Esophagus muscularis mucosa (tissue), 4 donors: ENCODE measurements at regions not wholly inside any gene's neighbourhood (a gene's known extent, or its start where the extent isn't known, plus 50 kb on each side); places are given as distances from the start of the nearest gene placed in this dataset.

Source experiments
- DNase-seq: peaks from one replicate; pipeline ENCODE4 v3.0.0-alpha.2; 2017; ENCODE audit errors: extremely low spot score
- H3K27ac ChIP-seq, 4 donors: fragments of 200-600 bp; sonication (generic); replicated peaks in 1 of 4; 1 replicate in 3 of 4; 2 replicates in 1 of 4; pipeline ENCODE4 v1.5.1; 2016 to 2019; ENCODE audit warnings: mild to moderate bottlenecking in 1 of 4
- H3K27me3 ChIP-seq, 4 donors: fragments of 200-600 bp; sonication (generic); one replicate each; pipeline versions ENCODE4 v1.5.1 to v1.6.0; 2016 to 2019
- H3K36me3 ChIP-seq, 4 donors: fragments of 200-600 bp; sonication (generic); one replicate each; pipeline ENCODE4 v1.5.1; 2016 to 2019
- H3K4me1 ChIP-seq, 4 donors: fragments of 200-600 bp; sonication (generic); one replicate each; pipeline ENCODE4 v1.5.1; 2016 to 2019
- H3K4me3 ChIP-seq, 4 donors: fragments of 200-600 bp; sonication (generic); 1 replicate in 2 of 4; 2 replicates in 2 of 4; pipeline ENCODE4 v1.5.1; 2016 to 2019; ENCODE audit warnings: mild to moderate bottlenecking in 4 of 4, moderate library complexity in 1 of 4
- H3K9me3 ChIP-seq, 4 donors: fragments of 200-600 bp; sonication (generic); 1 replicate in 3 of 4; 2 replicates in 1 of 4; pipeline ENCODE4 v1.5.1; 2016 to 2019
- CTCF ChIP-seq, 3 experiments: fragments of 200-600 bp in 2 of 3; fragments of 450-650 bp in 1 of 3; sonication (generic) in 2 of 3; IDR thresholded peaks; one replicate each; pipeline ENCODE4 v1.5.1; 2017 to 2019; ENCODE audit warnings: antibody characterized with exemption in 3 of 3, mild to moderate bottlenecking in 2 of 3, moderate library complexity in 1 of 3
- EP300 ChIP-seq: sonication (generic); formaldehyde crosslinking; IDR thresholded peaks from one replicate; pipeline ENCODE4 v1.6.1; 2017; ENCODE audit warnings: antibody characterized with exemption
- POLR2A ChIP-seq: fragments of 450-650 bp; IDR thresholded peaks from one replicate; pipeline ENCODE4 v1.6.1; 2017; ENCODE audit warnings: antibody characterized with exemption, moderate library complexity, mild to moderate bottlenecking, low read depth
- POLR2AphosphoS5 ChIP-seq, 2 donors: sonication (generic); formaldehyde crosslinking; IDR thresholded peaks; one replicate each; pipeline ENCODE4 v1.6.1; 2017; ENCODE audit warnings: antibody characterized with exemption in 2 of 2
- WGBS: methylation state at CpG from one replicate; pipeline ENCODE4 v1.1.5; 2018; 5-methylcytosine and 5-hydroxymethylcytosine counted together
- intact Hi-C: fragments of 100-400 bp; cut with DNase I; formaldehyde crosslinking; loops from one replicate; pipeline ENCODE4 v1.15.1; 2023

GRCh38 chr1:168960595-168960994, 145.9 kb upstream of the ATP1B1 start:
- Histone ChIP-seq H3K4me1 (no peaks in the 10 kb centered on the region), H3K36me3 (no peaks in the 10 kb centered on the region), H3K27me3 (no peaks in the 10 kb centered on the region), H3K27ac (no peak overlapping the region), H3K9me3 (no peaks in the 10 kb centered on the region), H3K4me3 (no peak overlapping the region)
- WGBS, result 45% methylated on average over 1 of the region's 1 CpG
- intact Hi-C loops, result no loop called here
- no peak for TF ChIP-seq EP300
- TF ChIP-seq POLR2A, result no peak
- TF ChIP-seq POLR2AphosphoS5 (IDR thresholded peaks at IDR 0.05), result no peak
- no peak for TF ChIP-seq CTCF (IDR thresholded peaks at IDR 0.05)
- DNase-seq, result no peak

- TF ChIP-seq POLR2A (no peak), EP300 (no peak), POLR2AphosphoS5 (IDR thresholded peaks at IDR 0.05) (no peak), CTCF (IDR thresholded peaks at IDR 0.05) (no peak)
- intact Hi-C loops, result no loop called here
- H3K27ac ChIP-seq, result no peak overlapping the region
- no peak overlapping the region for H3K4me3 ChIP-seq
- no peak for DNase-seq
- no peaks in the 10 kb centered on the region for H3K4me1 ChIP-seq
- H3K36me3 ChIP-seq, result no peaks in the 10 kb centered on the region
- H3K9me3 ChIP-seq, result no peaks in the 10 kb centered on the region
- H3K27me3 ChIP-seq, result no peaks in the 10 kb centered on the region
- WGBS, result 77% methylated on average over 2 of the region's 2 CpGs
Measured at GRCh38 chr1:168963601-168964000, 142.9 kb upstream of the ATP1B1 start.

- WGBS, result 97% methylated on average over 3 of the region's 3 CpGs
- Histone ChIP-seq H3K4me3 (no peak overlapping the region), H3K4me1 (no peaks in the 10 kb centered on the region), H3K9me3 (no peaks in the 10 kb centered on the region), H3K27ac (no peak overlapping the region), H3K36me3 (no peaks in the 10 kb centered on the region), H3K27me3 (no peaks in the 10 kb centered on the region)
- intact Hi-C loops, result no loop called here
- no peak for DNase-seq
- TF ChIP-seq EP300 (no peak), POLR2AphosphoS5 (IDR thresholded peaks at IDR 0.05) (no peak)
Measured at GRCh38 chr1:168964478-168964877, 142.0 kb upstream of the ATP1B1 start.

GRCh38 chr1:168966217-168966616, 140.3 kb upstream of the ATP1B1 start:
- Histone ChIP-seq H3K27me3 (no peaks in the 10 kb centered on the region), H3K4me3 (no peak overlapping the region), H3K4me1 (no peaks in the 10 kb centered on the region), H3K36me3 (no peaks in the 10 kb centered on the region), H3K27ac (no peak overlapping the region), H3K9me3 (no peaks in the 10 kb centered on the region)
- intact Hi-C loops, result no loop called here
- 93% methylated on average over 2 of the region's 2 CpGs for WGBS
- TF ChIP-seq EP300 (no peak), POLR2AphosphoS5 (IDR thresholded peaks at IDR 0.05) (no peak), POLR2A (no peak), CTCF (IDR thresholded peaks at IDR 0.05) (no peak)
- no peak for DNase-seq

GRCh38 chr1:168966636-168967035, 139.9 kb upstream of the ATP1B1 start:
- intact Hi-C loops, result no loop called here
- Histone ChIP-seq H3K9me3 (no peaks in the 10 kb centered on the region), H3K36me3 (no peaks in the 10 kb centered on the region), H3K27me3 (no peaks in the 10 kb centered on the region), H3K4me1 (no peaks in the 10 kb centered on the region), H3K4me3 (no peak overlapping the region), H3K27ac (no peak overlapping the region)
- TF ChIP-seq POLR2A, result no peak
- no peak for TF ChIP-seq POLR2AphosphoS5 (IDR thresholded peaks at IDR 0.05)
- no peak for TF ChIP-seq EP300
- no peak for TF ChIP-seq CTCF (IDR thresholded peaks at IDR 0.05)
- WGBS, result 87% methylated on average over 2 of the region's 2 CpGs
- DNase-seq, result no peak
